GM12873 (cell line): ENCODE measurements at regions not wholly inside any gene's neighbourhood (a gene's known extent, or its start where the extent isn't known, plus 50 kb on each side); places are given as distances from the start of the nearest gene placed in this dataset.

Source experiments
- TF ChIP-seq, protein P1 (sequence below): IDR thresholded peaks from 2 replicates; pipeline ENCODE4 v1.5.1; 2012; ENCODE audit warnings: low read depth, mild to moderate bottlenecking, moderate library complexity, low read length, control low read depth; ENCODE audit not compliant: insufficient read depth; ENCODE audit errors: missing control alignments

DNA sequence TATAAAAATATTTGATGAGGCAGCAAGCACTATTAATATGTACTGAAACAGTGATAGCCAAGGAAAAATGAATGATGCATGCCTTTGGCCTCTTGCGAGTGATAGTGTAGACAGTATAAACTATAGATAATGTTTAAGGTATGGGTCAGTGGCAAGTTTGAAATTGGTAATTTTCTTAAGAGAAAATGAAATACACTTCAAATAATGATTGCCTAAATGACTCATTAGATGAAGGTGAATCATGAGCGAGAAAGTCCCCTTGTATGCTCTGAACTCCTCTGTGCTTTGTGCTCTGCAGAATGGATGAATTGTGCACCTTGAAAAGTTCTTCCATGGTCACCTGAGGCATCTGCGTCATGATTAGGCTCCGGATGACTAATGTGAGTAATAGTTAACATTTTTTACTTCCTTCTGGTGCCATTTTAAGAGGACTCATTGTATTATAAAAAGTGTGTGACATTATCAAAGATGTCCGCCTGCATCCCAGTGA, 84.9 kb upstream of the RTL1 start:
- TF ChIP-seq, protein P1, sequence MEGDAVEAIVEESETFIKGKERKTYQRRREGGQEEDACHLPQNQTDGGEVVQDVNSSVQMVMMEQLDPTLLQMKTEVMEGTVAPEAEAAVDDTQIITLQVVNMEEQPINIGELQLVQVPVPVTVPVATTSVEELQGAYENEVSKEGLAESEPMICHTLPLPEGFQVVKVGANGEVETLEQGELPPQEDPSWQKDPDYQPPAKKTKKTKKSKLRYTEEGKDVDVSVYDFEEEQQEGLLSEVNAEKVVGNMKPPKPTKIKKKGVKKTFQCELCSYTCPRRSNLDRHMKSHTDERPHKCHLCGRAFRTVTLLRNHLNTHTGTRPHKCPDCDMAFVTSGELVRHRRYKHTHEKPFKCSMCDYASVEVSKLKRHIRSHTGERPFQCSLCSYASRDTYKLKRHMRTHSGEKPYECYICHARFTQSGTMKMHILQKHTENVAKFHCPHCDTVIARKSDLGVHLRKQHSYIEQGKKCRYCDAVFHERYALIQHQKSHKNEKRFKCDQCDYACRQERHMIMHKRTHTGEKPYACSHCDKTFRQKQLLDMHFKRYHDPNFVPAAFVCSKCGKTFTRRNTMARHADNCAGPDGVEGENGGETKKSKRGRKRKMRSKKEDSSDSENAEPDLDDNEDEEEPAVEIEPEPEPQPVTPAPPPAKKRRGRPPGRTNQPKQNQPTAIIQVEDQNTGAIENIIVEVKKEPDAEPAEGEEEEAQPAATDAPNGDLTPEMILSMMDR, result no peak

DNA sequence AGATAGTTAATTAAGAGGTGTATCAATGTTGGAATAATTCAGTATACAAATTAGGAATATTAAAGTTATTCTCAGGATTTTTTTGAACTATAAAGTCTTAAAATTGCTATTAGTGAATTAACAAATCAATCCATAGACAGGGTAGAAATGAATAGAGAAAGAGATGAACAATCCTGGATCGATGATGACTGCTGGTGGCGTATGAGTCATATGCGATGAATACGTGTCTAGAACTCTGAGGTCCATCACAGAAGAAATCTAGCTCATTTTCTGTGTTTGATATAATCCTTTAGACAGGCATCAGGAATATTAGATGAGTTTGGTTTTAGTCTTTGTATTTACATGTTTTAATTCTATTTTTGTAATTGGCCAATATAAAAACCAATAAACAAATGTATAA, 85.4 kb upstream of the RTL1 start:
- TF ChIP-seq, protein P1, result no peak

DNA sequence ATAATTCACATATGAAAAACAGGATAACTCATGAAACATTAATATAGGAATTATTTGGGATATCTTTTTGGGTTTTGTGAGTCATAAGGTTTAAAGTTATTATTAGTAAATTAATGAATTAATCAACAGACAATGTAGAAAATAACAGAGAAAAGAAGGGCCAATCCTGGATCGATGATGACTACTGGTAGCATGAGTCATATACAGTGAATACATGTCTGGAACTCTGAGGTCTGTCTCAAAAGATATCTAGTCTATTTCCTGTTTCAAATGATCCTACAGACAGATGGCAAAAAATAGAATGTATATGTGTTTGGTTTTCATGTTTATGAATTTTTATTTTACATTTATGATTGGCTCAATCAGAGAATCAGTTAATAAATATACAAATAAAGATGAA, 86.4 kb upstream of the RTL1 start:
- TF ChIP-seq, protein P1, result no peak

DNA sequence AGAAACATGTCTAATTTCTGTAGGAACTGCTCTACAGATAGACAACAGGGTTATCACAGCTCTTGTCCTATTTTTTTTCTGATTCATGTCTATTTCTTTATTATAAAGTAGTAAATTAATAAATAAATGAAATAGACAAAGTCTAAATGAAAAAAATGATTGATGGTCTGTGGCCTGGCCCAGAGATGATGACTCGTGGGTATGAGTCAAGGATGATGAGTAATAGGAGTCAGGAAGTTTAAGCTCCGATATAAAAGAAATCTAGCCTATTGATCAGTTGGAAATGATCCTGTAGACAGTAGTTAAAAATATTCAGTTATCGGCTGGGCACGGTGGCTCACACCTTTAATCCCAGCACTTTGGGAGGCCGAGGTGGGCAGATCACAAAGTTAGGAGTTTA, 90.6 kb upstream of the RTL1 start:
- TF ChIP-seq, protein P1, result no peak

DNA sequence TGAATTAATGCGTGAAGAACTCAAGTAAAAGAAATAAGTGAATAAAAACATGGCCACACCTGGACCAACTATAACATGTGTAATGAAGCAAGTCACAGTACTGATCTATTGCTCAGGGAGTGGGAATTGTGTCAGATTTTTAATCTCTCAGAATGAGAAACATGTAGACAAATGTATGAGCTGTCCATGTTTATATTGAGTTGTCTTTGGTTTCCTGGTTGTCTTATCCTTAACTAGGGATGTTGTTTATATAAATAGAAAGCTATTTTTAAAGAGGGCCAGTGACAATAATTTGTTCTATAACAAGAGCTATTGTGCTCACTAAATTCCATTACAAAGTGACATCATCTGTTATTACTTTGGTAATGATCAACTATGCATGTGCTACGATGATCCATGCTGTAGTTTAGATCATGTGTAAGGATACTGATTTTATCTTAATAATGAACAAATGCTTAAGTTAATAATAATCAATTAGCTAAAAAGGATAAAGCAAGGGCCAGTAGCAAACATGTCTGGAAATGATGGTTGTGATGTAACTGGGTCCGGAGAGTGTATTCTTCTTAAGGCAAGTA, 91.3 kb upstream of the RTL1 start:
- TF ChIP-seq, protein P1, result no peak

DNA sequence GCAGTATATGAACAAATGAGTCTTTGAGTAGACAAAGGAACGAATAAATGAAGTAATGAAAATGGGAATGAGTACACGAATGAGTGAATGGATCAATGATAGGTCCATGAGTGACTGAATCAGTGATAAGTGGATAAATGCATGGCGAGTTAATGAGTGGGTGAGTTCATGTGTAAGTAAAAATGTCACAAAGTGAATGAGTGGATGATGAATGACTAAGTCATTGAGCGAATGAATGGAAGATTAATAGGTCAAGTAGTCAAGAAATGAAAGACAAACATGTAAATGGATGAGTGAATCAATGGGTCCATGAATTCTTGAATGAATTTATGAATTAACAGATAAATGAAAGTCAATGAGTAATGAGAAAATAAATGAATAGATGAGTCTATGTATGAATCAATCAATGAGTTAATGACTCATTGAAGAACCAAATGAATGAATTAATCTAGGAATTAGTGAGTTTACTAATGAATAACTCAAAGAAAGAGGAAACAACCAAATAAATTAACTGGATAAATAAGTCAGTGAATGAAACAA, 97.3 kb upstream of the RTL1 start:
- TF ChIP-seq, protein P1, result no peak

DNA sequence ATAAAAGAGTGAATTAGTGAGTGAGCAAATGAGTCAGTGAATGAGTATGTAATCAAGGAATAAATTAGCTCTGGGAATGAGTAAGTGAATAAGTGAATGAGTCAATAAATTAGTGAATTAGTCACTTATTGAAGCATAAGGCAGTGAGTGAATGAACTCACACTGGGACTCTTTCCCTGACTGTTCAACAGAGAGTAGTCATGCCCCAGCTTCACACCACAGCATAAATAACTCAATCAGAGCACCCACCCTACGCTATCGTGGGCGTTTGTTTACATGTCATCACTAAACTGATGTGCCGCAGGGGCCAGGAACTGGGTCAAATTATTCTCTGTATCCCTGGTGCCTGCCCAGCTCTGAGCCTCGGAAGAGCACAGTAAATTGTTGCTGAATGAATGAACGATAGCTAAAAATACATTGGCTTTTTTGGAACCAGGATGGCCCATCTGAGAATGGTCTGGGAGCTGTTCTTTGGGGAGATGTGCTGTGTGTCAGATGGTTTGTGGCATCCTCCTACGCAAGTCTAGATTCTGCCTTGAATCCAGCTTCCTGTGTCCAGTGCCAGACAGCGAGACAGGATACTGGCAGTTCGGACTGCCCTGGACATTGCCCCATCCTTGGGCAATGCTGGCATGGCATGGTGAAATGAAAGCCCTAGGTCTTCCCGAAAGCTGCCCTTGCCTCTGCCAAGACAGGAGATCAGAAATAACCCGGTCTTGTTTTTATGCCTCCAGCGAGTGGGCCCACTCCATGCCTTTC, 98.0 kb upstream of the RTL1 start:
- TF ChIP-seq, protein P1, result no peak
